Lower leg skin (tissue), 3 donors: ENCODE measurements at regions not wholly inside any gene's neighbourhood (a gene's known extent, or its start where the extent isn't known, plus 50 kb on each side); places are given as distances from the start of the nearest gene placed in this dataset.

ENCODE experiments used
- POLR2A ChIP-seq, 2 donors: fragments of 450-650 bp; IDR thresholded peaks; one replicate each; pipeline ENCODE4 v1.6.1; 2016 to 2017; ENCODE audit warnings: antibody characterized with exemption in 2 of 2, mild to moderate bottlenecking in 1 of 2, moderate library complexity in 1 of 2
- TF ChIP-seq, protein P1 (sequence below), 3 donors: fragments of 450-650 bp; IDR thresholded peaks; one replicate each; pipeline ENCODE4 v1.5.1; 2016; ENCODE audit warnings: antibody characterized with exemption in 3 of 3, mild to moderate bottlenecking in 3 of 3, moderate library complexity in 2 of 3

DNA sequence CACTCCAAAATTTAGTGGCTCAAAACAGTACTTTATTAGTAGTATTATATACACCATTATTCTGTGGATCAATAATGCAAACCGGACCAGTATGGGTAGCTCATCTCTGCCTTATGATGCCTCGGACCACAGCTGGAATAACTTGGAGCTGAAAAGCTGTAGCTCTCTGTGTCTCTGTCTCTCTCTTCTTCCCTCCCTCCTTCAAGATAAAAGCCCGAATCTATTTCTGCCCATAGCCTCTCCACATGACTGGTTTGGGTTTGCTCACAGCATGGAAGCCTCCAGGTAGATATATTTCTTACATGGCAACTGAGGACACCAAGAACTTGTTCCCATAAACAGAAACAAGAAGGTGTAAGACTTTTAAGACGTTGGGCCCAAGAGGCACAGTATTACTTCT, 147.5 kb upstream of the TBCA start:
- TF ChIP-seq, protein P1, sequence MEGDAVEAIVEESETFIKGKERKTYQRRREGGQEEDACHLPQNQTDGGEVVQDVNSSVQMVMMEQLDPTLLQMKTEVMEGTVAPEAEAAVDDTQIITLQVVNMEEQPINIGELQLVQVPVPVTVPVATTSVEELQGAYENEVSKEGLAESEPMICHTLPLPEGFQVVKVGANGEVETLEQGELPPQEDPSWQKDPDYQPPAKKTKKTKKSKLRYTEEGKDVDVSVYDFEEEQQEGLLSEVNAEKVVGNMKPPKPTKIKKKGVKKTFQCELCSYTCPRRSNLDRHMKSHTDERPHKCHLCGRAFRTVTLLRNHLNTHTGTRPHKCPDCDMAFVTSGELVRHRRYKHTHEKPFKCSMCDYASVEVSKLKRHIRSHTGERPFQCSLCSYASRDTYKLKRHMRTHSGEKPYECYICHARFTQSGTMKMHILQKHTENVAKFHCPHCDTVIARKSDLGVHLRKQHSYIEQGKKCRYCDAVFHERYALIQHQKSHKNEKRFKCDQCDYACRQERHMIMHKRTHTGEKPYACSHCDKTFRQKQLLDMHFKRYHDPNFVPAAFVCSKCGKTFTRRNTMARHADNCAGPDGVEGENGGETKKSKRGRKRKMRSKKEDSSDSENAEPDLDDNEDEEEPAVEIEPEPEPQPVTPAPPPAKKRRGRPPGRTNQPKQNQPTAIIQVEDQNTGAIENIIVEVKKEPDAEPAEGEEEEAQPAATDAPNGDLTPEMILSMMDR (IDR thresholded peaks at IDR 0.05), result no peak
- no peak for TF ChIP-seq POLR2A (IDR thresholded peaks at IDR 0.05)
